Left cardiac atrium (tissue), 4 donors: ENCODE measurements at regions not wholly inside any gene's neighbourhood (a gene's known extent, or its start where the extent isn't known, plus 50 kb on each side); places are given as distances from the start of the nearest gene placed in this dataset.

ENCODE experiments used
- ATAC-seq, 2 donors: fragments of 200-7000 bp; cut with Tn5 transposase; one replicate each; pipeline ENCODE4 v1.9.1; 2020; ENCODE audit warnings: mild to moderate bottlenecking in 2 of 2, moderate library complexity in 2 of 2
- DNase-seq: peaks from one replicate; pipeline ENCODE4 v3.0.0-alpha.2; 2020
- intact Hi-C, 2 donors: fragments of 100-400 bp; cut with DNase I; formaldehyde crosslinking; loops; one replicate each; pipeline versions ENCODE4 v1.14.1 to v1.15.1; 2022 to 2023
- donor health status: DM: no; HTN: yes; CAD: no.
- donor health status: DM: no; HTN: yes; CAD: no; lungs with severe emphysema.
- donor health status: DM: yes; HTN: yes; CAD: no.
- donor health status: Dilated cardiomyopathy.

GRCh38 chr2:122478117-122478516 is 722.7 kb downstream of the TSN start:
- intact Hi-C loops: no loop called here
- ATAC-seq (no peak), DNase-seq (no peak)

DNA sequence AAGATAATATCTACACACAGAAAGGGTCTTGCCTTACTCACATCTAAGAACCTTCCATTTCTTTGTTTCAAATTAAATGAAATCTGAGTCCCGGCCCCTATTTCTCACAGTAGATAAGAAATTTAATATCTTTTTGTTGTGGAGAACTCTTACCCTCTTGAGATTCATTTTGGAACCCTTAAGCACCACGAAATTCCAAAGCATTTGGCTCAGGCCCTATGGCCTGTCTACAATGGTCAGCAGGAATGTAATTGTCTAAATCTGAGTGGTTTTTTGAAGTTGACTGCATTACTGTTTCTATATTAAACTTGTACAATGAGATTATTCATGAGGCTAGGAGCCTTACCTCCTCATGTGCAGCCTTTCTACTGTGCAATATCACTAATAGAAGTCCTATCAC is 723.3 kb downstream of the TSN start:
- no peak for DNase-seq
- intact Hi-C loops: no loop called here
- ATAC-seq: peak in 1 of 2 donors; percentile 44

DNA sequence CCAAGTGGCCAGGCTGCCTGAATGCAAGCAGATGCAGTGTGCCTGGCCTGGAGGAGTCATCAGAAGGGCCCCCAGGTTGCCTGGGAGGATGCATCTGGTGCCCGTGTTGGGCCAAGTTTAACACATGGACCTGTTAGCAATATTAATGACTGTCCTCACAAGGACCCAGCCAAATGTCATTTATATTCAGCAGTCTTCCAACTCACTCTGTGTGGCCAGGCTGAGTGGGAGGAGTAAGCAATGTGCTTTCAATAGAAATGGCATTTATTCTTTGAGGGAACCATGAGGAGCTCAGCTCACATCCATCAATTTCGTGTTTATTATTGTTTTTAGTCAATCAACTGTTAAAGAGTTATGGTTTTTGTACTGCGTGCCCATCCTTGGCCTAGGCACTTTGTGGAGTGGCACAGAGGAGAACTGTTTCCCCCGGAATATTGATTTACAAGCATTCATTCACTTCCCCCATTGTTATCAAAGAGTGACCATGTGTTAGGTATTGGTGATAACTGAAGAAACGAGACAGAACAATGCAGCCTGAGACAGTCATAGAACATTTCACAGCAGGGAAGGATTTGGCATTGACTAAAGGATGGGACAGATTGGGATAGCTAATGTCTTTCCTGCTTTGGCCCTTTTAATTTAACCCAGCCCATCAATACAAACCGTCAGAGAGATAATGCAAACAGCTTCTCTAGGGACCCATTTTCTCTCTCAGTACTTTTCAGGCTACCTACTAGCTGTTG is 725.2 kb downstream of the TSN start:
- ATAC-seq: no peak
- intact Hi-C loops: no loop called here
- no peak for DNase-seq

DNA sequence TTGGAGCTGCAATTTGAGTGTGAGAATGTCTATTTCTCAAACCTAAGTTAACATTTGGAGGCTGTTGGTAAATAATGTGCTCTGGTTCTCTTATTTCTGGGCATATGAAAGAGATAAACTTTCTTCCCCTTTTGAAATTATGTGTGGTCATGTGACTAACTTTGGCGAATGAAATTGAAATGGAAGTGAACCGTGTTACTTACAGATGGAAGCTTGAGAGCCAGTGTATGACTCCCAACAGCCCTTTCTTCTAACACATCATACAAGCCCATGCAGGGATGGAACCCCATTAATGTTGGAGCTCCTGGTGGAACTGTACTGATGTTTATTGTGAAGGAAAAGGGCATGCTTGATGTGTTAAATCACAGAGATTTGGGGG is 725.8 kb downstream of the TSN start:
- ATAC-seq (no peak), DNase-seq (no peak)
- intact Hi-C loops: no loop called here

DNA sequence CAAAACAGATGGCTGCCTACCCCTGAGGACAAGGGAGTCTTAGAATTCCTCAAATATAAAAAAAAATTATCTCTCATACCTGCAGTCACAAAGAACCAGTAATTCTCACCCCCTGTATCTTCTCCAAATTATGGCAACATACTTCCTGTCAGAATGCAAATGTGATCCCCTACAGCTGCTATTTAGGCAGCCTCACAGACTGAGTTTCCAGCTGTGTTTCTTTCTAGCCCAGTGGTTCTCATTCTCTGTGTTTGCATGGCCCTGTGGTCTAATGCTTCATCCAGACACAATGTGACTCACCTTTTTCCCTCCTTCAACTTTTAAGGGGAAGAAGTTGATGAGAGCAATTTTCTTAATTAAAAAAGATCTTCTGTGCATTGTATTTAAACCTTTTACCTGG is 726.3 kb downstream of the TSN start:
- ATAC-seq (no peak), DNase-seq (no peak)
- intact Hi-C loops: no loop called here

DNA sequence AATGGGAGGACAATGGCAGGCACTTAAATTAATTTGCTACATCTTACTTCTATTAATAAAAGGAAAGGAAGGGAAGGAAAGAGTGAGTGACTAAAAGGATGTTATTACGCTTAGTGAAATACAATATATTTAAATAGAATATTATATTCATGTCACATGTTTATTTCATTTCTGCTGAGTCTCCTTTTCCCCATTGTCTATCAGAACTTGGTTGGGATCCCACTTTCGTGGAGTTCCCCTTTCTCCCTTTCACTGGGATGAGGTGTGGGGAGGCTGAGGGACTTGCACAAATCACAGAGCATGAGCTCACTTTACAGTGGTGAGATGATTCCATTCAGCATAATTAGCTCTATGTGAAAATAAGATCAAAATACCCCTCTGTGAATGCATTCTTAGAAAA is 730.6 kb downstream of the TSN start:
- ATAC-seq (no peak), DNase-seq (no peak)
- intact Hi-C loops: no loop called here

- DNase-seq: no peak
- intact Hi-C loops: no loop called here
- no peak for ATAC-seq
Observed at GRCh38 chr2:122486705-122487415, 731.4 kb downstream of the TSN start.

DNA sequence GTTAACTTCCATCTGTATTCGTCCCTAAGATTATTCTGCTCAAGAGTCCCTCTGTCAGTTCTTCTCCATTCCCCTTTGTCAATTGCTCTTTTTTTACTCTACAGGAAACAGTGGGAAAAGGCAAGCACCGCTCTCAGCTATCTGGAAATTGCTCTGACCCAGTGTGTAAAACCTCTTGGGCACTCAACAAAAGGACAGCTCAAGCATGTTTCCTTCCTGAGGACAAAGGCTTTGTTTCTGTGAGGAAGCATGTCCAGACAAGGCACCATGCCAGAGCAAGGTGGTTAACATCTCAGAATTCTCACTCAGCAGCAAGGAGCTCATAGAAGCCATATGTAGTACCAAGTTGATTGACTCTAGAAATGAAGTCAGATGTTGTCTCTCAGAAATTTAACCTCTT is 735.6 kb downstream of the TSN start:
- intact Hi-C loops: no loop called here

GRCh38 chr2:122500316-122501105 is 745.1 kb downstream of the TSN start:
- intact Hi-C loops: no loop called here
- ATAC-seq: no peak
- DNase-seq: no peak

More for the DNA sequence above, 735.6 kb downstream of the TSN start:
- ATAC-seq (no peak), DNase-seq (no peak)

DNA sequence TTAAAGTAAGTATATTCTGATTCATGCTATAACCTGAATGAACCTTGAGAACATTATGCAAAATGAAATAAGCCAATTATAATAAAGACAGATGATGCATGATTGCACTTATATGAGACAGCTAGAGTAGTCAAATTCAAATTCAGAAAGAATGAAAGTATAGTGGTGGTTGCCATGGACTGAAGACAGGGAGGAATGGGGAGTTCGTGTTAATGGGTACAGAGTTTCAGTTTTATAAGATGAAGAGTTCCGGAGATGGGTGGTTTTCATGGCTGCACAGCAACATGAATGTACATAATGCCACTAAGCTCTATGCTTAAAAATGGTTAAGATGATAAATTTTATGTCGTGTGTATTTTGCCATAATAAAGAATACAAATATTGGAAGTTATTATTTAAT is 751.2 kb downstream of the TSN start:
- ATAC-seq: no peak
- intact Hi-C loops: no loop called here
- no peak for DNase-seq

DNA sequence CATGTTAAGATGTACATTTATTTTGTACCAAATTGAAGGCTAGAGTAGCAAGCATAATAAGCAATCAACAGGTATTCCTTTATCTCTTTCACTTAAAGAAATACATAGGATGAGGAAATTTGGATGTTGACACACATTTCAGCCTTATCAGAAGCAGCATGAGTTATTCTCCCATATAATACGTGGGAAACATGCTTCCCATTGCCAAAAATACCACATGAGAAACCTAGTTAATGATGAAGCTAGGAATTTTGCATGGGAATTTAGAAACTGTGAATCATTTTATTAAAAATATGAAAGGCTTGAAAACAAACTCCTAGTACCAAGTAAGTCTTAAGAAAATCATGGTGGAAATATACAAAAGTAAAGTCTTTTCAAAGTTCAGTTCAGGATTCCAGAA is 751.8 kb downstream of the TSN start:
- ATAC-seq: no peak
- DNase-seq: no peak
- intact Hi-C loops: no loop called here

DNA sequence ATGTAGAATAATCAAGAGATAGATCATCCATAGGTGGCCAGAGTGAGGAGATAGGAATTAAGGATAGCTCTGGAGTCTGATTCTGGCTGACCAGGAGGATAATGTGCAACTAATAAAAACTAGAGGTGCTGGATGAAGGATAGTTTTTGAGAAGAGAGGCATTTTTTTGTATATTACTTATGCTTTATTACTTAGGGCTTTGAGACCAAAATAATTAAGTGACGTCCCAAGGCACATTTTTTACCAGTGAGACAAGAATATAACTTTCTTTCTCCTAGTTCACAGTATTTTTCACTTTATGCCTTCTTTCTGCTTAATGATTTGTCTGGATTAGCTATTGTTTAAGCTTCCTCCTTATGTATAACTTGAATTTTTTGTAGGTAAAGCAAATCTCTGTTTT is 756.6 kb downstream of the TSN start:
- intact Hi-C loops: no loop called here
- no peak for DNase-seq
- ATAC-seq: no peak

DNA sequence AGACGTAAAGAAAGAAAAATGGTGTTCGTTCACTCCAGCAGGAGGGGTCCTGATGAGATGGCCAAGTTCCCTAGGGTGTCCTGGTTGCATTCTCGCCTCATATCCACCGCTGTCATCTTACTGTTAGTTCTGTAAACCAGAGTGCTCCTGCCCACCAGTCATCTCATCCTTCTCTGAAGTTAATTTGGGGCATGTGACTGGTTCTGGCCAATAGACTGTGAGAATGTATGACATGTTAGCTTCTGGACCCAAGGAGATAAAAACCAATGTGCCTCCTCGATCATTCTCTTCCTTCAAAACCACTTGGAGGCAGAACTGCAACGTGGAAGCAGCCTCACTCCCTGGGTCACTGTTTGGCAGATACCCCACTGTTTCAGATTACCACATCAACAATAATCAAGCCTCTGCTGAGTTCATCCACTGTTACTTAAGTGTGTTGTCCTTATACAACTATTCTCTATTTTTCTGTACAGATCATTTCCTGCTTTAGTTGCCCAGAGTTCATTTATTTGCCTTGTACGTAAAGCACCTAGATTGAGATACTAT is 759.1 kb downstream of the TSN start:
- intact Hi-C loops: no loop called here
- ATAC-seq (no peak), DNase-seq (no peak)

GRCh38 chr2:122515731-122516290 is 760.4 kb downstream of the TSN start:
- DNase-seq: no peak
- intact Hi-C loops: no loop called here
- ATAC-seq: no peak

- intact Hi-C loops: no loop called here
- DNase-seq (no peak), ATAC-seq (no peak)
Observed at GRCh38 chr2:122516775-122517174, 761.3 kb downstream of the TSN start.

DNA sequence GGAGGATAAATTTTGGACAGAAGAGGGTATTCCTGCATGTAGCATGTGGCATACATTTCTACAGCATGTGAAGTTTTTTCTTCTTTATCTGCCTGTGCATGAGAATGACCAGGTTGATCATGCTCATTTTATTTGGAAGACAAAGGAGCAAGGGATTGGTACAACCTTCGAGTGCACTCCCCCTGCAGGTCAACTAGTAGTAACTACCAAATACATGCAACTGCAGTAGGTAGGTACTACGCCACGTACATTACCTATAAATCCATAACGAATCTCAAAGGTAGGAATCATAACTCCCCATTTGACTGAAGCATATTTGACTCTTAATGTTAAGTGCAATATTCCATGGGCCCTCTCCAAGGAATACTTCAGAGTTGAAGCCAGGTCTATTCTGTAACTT is 763.9 kb downstream of the TSN start:
- ATAC-seq: no peak

DNA sequence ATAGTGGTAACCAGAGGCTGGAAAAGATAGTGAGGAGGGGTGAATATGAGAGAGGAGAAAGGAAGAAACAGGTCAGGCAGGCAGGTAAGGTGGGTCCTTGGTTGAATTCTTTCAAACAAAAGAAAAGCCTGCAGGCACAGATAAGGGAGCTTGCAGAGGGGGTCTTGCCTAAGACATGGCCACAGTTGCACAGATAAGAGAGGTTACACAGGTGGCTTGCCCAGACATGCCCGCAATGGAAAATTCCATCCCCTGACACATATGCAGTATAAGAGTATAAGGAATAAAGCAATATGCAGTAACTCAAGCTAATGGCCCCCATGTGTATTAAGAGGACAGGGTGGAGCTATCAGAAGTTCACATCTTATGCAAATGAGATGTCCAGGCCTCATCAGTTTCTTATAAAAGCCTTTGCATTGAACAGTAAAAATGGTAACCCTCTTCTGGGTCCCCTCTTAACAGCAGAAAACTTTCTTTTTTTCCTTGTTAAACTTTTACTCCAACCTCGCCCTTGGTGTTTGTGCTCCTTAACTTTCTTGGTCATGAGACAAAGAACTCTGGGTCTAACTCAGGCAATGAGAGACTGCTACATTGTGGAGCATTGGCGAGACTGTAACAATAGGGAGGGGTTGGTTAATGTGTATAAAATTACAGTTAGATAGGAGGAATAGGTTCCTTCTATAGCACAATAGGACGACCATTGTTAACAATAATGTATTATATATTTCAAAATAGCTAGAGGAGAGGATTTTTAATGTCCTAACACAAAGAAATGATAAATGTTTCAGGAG is 764.6 kb downstream of the TSN start:
- ATAC-seq (no peak), DNase-seq (no peak)
- intact Hi-C loops: no loop called here

More for the DNA sequence above, 763.9 kb downstream of the TSN start:
- no peak for DNase-seq
- intact Hi-C loops: no loop called here

DNA sequence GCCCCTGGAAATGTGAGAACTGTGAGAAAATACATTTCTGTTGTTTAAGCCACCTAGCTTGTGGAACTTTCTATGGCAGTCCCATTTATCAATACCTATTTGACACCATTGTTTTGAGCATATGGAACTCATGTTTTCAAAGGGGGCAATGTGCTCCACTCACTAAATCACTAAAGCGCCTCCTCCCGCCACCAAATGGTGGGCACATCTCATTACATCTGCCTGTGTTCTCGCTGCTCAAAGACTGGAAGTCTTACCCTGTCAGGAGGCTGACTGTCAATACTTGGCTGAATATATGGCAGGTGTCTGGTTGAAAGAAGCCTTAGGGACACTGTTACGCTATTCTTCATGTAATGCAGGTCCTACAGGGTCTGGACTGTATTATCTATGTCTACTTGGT is 767.7 kb downstream of the TSN start:
- ATAC-seq: no peak
- intact Hi-C loops: no loop called here

DNA sequence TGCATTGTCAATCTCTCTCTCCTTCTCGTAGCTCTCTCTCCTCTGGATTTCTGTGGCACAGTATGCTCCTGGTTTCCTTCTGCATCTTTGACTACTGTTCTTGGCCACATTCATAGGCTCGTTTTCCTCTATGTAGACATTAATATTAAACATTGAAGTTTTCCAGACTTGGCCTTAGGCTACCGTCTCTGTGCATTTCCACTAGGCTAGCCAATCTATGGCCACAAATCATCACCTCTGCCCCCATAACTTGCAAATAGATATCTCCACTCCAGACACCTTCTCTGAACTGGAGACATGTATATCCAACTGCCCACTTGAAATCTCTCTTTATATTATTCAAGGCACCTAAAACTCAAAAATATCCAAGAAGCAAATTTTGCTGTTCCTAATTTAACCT is 768.5 kb downstream of the TSN start:
- intact Hi-C loops: no loop called here
- no peak for ATAC-seq

More for the DNA sequence above, 767.7 kb downstream of the TSN start:
- no peak for DNase-seq

More for the DNA sequence above, 768.5 kb downstream of the TSN start:
- no peak for DNase-seq
